Cerebellar nuclear complex (tissue), 1 donor: ENCODE measurements at regions not wholly inside any gene's neighbourhood (a gene's known extent, or its start where the extent isn't known, plus 50 kb on each side); places are given as distances from the start of the nearest gene placed in this dataset.
"Not testable (repeated sequence)": the region's sequence is repeated elsewhere in the genome, so short reads cannot be mapped to it uniquely, and the experiment has no call there.

Experiments used
- DNase-seq, 2 experiments: peaks; one replicate each; lab custom pipeline; 2025; lab: John Stamatoyannopoulos, UW

DNA sequence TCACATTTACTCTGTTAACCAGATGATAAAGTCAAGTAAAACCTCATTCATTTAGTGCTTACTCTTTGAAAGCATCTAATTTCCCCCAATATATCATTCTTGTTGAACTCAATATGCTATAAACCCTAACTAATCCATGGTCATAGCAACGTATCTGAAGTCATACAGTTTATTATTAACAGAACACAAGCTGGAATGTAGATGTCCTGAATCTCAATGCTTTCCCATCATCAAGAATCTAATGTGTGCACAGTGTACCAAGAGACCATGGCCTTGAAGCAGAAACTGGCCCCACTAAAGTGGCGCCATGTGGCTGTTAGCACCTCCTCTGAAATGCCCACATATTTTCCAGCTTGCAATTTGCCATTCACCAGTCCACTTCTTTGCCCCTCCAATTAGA, 245.8 kb downstream of the SOX9 start:
- no peak for DNase-seq

DNA sequence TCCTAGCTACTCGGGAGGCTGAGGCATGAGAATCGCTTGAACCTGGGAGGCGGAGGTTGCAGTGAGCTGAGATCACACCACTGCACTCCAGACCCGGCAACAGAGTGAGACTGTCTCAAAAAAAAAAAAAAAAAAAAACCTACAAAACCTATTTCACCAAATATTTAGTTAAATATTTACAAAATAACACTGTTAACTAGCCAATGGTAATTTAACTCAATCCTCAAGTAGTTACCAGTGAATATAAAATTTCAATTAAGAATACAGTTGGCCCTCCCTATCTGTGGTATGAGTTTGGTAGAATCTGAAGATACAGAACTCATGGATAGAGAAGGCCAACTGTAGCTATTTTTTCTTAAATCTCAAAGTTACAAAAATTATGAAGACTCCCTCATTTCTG, 247.4 kb downstream of the SOX9 start:
- no peak for DNase-seq

DNA sequence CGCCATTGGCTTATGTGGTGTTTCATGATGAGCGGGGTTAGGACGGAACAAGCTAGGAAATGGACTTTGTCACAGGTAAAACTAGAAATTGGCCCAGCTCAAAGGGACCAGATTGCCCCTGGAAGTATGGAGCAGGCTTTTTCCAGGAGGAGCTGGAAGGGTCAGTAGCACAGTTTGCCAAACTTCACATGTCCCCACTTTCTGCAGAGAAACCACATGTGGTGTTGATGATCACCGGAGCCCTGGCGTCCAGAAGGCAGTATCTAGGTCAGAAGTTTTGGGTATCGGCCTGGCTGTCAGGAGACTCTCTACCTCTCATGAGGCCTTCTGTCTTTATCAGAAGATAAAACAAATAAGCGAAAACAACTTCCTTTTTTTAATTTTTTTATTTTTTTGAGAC, 248.5 kb downstream of the SOX9 start:
- peak; percentile 36 to 72 for DNase-seq

DNA sequence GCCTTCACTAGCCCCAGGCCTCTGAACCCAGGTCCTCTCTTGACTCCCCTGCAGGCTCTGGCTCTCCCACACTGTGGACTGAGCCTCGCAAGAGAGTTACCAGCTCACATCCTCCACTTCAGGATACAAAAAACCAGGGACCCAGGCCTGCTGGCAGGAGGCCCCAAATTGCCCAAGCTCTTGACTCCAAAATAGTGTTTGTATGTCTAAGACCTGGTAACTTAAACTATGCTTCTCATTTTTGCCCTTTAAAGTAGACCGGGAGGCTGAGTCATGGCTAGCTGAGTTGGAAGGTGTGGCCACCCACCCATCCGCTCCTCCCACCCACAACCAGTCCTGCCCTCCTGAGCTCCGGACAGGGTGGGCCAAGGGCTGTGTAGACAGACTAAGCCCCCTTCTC, 250.0 kb downstream of the SOX9 start:
- DNase-seq, result no peak

DNA sequence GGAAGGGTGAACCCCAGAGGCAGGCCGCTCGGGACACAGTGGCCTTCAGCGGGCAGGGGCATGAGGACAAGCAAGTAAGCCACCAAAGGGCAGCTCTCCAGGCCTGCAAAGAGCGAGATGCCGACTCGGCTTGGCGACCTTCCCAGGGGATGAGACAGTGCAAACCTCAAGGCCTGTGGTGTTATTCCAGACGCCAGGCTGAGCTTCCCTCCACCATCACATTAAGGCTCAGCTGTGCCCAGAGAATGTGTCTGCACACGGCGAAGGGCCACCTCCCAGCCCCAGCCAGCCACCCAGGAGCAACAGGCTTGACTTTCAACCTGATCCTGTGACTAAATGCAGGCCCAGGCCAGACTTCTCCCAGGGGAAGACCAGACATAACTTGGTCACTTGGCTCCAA, 251.4 kb downstream of the SOX9 start:
- no peak for DNase-seq

DNA sequence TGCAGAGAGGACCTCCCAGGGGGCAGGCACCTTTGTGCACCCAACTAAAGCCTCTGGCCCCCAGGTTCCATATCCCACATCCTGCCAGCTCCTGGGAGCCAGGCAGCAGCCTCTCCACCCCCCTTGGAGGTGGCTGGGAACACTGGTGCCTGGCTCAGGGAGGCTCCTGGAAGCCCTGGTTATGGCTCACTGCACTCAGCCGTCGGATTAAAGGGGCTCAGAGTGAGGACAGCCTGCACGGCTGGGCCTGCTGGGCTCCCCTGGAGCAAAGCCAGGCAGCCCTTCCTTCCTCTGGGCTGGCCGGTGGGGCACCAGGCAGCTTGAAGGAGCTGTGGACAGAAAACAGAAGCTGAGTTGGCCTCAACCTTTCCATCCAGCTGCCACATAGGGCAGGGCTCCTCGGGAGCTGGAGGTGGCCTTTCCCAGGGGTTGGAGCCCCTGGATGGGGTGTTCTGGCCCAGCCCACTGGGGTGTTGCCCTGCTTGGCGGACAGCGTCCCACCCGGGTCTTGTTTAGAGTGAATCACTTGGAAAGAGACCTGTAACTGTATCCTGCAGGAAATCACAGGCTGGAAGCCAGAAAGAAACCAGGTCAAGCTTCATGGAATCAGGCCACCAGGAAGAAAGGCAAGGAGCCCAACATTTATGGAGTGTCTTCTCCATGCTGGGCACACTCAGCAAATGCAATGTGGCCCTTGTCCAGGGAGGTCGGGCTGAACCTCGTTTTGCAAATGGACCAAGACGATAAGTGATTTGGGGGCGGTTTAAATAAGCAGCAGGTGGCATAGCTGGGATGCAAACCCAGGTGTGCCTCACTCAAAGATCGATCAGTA, 253.3 kb downstream of the SOX9 start:
- DNase-seq, result peak; percentile 56 to 83

DNA sequence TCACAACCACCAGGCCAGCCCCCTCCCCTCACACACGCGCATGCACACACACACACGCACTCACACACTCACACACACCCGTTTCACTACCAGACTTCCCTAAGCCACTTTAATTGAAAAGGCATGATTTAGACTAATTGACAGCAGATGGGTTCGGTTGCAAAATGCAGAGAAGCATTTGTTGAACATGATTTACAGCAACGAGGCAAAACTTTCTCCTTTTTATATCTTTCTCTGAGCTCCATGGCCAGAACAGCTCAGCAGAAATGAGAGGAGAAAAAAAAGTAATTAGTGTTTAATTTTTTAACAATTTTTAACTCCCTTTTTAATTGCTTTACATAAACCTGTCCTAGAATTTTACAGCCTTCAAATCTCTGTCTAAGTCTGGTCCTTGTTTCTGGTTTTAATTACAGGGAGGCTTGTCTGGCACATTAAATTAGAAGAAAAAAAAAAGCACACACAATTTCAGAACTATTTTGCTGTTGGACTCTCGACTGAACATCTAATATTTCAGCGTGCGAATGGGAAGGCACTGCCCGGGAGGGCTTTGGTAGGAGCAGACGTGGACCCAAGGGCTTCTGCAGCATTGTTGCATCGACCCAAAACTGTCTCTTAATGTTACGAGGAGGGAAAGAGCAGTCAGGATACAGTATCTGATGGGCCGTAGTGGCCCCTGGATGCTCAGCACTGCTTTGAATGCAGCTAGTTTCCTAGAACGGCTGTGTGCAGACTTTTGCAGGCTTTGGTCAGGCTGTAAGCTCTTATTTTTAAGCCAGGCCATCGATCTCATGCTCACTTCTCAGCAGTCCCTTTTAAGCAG, 255.9 kb downstream of the SOX9 start:
- DNase-seq, result no peak

DNA sequence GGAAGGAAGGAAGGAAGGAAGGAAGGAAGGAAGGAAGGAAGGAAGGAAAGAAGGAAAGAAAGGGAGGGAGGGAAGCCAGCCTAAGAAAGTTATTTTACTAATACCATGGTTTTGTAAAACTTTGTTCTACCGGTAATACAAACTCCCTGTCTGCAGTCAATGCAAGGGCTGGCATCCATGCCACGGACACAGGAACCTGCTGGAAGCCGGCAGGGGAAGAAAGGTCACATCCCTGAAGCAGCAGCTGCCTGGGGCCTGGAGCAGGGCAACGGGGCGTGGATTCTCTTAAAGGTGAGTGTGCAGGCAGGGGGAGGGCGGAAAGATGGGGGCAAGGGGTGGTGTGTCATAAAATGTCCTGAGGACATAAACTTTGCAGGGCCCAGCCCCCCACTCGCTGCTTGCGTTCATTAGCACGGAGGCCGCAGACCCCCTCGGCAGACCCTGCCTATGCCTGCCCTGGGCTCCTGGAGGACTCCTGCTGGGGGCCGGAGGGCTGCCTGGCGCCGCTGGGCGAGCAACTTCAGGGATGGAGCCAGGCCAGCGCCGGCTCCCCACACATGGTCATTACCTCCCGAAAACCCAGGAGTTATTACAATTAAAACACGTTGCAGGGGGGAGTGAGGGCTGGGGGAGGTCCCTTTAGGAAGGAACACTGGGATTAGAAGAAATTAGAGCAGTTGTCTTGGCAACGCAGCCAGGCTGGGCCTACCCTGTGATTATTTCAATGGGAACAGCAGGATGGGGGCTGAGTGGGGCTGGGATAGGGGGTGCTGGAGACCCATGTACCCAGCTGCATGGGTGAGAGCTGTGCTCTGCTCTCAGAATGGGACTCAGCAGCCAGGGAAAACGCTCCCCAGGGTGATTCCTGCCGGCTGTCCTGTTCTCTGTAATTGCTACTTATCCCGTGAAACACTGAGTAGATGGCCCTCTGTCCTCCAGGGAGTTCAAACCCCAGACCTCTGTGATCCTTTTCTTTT, 257.9 kb downstream of the SOX9 start:
- no peak for DNase-seq

DNA sequence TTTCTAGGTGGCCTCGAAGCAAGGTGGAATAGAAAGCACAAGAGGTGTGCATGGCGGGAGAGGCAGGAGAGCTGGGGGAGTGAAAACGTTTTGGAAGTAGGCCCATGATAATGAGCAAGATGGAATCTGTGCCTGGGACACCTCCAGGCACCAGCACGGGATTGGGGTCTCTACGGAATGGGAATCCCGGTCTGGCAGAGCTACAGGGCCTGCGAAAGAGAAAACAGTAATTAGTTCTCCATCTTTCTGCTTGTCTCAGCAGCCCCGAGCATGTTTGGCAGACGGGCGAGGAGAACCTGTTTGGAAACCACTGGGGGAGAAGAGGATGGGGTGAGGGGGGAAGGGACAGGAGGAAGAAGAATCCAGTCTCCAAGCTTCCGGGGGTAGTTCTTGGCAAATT, 258.7 kb downstream of the SOX9 start:
- no peak for DNase-seq

DNA sequence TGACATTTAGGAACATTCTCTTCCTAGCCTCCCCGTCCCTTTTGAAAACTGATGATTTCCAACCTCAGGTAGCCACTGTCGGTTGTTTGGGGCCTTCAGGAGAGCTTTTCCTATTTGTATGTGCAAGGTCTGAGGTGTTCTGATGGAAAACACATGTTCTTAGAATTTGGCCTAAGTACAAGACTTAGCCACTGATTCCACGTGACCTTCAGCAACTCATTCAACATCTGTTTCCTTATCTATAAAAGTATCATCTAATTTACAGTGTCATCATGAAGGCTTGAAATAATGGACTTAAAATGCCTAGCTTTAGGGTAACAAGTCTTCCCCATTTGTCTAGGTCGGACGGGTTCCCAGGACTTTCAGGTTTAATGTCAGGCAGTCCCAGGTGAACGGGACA, 259.3 kb downstream of the SOX9 start:
- no peak for DNase-seq

DNA sequence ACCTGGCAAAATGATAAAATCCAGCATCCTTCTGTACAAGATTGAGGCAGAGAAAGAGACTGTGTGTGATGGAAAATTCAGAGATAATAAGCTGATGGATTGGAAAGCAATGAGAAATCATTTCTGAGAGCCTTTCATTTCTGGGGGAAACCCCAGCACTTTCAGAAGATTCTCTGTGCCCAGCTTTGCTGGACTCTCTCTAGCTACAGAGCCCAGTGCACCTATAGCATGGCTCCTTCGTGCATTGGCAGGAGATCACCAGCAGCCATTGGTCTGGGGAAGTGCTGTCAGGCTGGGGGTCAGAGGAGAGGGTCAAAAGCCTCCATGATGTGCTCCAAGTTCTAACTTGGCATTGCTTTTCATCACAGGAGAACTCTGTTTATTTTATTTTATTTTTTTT, 259.9 kb downstream of the SOX9 start:
- DNase-seq, result no peak

DNA sequence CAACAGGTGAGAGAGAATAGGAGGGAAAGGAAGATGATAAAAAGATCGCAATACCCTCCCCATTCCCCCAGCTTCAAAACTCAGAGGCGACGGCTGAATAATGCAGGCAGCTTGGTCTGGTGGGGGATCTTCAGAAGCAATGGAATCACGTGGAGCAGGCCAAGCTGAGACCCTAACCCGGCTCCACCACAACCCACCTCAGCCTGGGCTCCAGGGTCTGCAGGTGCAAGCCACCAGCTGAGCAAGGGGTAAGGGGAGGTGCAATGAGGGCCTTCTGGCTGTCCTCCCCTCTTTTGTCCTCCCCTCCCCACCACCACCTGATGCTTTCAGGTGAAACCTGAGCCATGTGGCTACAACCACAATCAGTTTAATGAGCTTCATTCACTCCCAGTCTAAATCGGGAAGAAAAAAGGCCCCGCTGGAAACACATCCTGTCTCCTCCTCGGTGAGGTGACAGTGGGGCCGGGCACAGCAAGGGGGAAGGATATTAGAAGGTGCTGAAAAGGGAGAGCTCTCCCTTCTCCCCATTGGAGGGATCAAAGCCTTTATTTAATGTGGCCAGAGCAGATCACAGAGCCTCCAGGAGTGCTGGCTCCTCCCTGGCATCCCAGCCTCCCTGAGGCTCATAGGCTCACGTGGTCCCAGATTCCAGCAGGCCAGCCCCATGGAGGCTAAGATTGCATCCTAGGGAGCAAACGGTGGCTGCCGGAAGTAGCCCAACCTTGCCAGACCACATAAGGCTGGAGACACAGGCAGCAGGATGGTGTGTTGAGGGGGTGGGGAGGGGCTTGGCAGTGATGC, 261.0 kb downstream of the SOX9 start:
- DNase-seq, result no peak

DNA sequence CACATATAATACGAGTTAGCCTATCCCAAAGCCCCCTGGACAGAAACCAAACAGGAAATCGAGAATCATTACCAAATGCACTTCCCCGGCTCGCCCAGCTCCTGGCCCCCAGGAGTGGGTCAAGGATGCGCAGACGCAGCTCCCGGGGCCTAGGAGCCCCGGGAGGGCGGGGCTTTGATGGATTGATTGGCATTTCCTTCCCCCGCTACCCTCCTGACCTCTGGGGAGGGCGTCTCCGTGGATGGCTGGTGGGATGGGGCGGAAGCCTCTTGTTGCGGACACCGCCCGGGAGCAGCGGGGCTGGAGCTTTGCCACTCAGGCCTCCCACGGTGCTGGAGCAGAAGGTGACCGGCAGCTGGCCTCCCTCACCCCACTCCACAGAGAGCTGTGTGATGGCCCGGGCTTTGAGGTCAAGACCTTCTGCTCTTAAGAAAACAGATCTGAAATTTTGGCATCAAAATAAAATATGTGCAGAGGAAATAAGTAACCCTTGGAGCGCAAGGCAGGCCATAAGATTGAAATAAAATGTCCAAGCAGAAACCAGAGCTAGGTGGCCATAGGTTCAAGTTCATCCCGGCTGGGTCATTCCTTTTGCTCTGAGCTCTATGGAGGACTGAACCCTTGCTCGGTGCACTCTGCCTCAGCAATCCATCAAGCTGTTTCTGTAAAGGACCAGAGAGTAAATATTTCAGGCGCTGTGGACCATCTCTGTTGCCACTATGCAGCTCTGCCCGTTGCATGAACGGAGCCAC, 262.3 kb downstream of the SOX9 start:
- no peak for DNase-seq

DNA sequence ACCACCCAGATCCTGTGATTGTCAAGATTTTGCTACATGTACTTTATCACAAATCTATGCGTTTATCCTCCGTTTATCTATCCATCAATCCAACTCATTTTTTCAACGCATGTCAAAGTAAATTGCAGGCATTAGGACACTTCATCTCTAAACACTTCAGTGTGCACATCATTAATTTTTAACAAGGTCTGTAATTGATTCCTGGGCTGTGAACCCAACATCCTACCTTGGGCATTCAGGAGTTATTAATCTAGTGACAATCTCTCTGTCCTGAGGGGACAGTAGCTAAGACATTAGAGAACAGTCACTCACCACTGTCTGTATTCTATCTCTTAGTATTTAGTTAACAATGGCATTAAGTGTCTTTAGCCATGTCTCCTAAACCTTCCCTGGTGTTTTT, 264.7 kb downstream of the SOX9 start:
- no peak for DNase-seq

DNA sequence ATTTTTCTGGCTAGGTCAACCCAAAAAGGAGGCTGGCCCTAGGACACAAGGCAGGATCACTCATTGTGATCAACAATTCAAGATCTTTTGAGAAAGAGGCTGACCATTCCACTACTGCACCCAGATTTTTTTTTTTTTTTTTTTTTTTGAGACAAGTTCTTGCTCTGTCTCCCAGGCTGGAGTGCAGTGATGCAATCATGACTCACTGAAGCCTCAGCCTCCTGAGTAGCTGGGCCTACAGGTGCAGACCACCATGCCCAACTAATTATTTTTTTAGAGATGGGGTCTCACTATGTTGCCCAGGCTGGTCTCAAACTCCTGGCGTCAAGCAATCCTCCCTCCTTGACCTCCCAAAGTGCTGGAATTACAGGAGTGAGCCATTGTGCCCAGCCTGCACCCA, 265.4 kb downstream of the SOX9 start:
- not testable (repeated sequence) for DNase-seq

DNA sequence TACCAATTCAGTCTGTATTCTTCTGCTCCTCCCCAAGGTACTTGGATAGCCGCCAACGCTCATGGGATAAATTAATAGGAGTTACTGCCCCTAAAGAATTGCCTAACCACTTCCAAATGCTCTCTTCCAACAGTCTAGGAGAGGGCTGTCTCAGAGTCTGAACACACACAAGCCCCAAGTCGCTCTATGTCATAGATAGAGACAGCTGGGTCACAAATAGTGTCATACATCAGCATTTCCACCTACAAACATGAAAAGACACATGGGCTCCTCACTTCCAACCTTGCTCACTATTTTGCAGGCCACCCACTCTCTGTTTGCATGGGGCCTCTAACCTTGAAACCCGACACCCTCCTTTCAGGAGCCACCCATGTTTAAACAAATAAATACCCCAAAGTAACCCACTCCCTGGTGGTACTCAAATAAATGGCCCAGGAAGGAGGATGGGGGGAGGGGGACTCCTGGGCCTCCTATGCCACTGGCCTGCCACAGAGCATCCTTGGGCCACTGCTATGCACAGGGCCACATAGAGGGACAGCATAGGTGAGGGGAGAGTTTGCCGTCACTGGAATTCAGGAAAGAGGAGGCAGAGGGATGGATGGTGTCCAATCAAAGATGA, 265.9 kb downstream of the SOX9 start:
- no peak for DNase-seq

DNA sequence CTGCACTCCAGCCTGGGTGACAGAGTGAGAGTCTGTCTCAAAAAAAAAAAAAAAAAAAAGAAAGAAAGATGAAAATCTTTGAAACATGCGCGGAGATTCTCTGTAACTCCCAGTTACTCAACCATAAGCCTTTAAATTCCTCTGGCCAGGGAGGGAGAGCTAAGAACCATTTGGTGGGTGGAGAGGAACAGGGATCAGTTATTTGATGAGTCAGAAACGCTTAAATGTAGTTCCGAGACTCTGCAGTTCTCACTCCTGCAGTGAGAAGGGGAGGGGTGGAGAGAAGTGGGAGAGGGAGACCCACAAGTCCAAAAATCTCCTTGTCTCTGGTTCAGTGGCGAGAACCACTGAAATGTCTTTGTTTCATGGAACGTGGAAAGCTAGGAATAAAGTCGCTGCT, 266.7 kb downstream of the SOX9 start:
- no peak for DNase-seq

DNA sequence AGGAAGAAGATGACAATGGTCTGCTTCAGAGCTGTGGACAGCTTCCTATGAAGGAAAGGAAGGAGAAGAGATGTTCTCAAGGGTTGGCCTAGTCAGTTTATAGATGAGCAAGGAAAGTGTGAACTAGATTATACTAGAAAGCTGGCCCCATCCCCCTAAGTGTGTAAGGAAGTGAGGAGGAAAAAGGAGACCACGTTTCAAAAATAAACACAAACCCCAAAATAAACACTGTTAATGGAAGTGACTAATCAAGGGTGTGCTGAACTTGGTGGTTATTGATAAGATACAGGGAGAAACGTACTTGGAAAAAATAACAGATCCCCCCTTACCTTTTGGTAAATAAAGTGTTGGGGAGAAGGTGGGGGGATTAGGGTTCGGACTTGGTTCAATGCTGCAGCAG, 267.1 kb downstream of the SOX9 start:
- DNase-seq, result no peak

DNA sequence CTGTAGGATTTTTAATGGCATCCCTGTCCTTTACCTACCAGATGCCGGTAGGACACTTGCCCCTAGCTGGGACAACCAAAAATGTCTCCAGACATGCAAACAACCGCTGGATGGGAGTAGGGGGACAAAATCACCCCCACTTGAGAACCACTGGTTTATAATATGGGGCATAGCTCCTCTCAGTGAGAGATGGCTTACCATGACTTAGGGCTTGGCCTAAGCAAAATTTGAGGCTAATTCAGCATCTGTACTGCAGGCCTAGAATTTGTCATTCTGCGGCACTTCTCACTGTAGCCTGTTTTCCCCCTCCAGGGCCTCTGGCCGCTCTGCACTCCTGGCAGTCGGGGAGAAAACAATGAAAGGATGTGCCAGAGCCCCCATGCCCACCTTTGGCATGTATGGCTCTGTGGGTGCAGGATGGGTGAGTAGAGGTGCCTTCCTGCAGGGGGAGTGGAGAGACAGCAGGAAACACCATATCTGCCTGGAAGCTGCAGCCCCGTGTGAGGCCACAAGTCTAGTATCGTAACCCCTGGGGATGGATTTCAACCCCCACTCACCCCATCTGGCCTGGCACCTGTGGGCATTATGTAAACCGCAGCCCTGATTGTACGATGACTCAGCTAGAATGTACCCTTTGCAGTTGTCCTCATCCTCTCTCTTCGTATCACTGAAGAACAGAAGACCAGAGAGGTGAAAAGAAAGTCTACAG, 268.1 kb downstream of the SOX9 start:
- DNase-seq, result no peak
